Renal cortex interstitium (tissue), 11 donors: ENCODE measurements at regions not wholly inside any gene's neighbourhood (a gene's known extent, or its start where the extent isn't known, plus 50 kb on each side); places are given as distances from the start of the nearest gene placed in this dataset.
"Not testable (repeated sequence)": the region's sequence is repeated elsewhere in the genome, so short reads cannot be mapped to it uniquely, and the experiment has no call there.

Source experiments
- DNase-seq, 11 donors: peaks; one replicate each; pipeline ENCODE4 v3.0.0-alpha.2; 2013; ENCODE audit warnings: low read depth in 9 of 11, low spot score in 4 of 11; ENCODE audit errors: extremely low read depth in 1 of 11

GRCh38 chr1:38725321-38725961 lies 134.1 kb downstream of the RRAGC start:
- not testable (repeated sequence) for DNase-seq

GRCh38 chr1:38724160-38725131 lies 135.1 kb downstream of the RRAGC start:
- DNase-seq: peak in 2 of 11 donors; percentile 24 to 54

GRCh38 chr1:38721816-38722215 lies 137.8 kb downstream of the RRAGC start:
- no peak for DNase-seq

- DNase-seq: no peak
Measured at GRCh38 chr1:38719880-38720279, 139.7 kb downstream of the RRAGC start.

DNA sequence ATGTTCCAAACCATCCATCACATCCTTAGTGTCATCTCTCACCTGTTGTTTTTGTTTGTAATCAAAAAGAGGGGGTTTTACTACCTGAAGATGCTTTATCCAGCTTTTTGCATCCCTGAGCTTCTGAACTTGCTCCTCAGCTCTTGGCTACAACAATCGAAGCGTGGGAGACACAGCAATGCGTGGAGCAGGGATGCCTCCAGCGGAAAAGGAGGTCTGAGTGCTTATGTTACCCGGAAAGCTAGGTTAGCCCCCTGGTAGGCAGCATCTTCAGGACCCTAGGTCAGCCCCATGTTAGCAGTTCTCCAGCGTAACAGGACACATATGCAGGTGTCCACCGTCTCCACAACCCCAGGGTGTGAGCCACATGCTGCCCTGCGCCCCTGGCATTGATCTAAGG lies 141.5 kb downstream of the RRAGC start:
- no peak for DNase-seq

DNA sequence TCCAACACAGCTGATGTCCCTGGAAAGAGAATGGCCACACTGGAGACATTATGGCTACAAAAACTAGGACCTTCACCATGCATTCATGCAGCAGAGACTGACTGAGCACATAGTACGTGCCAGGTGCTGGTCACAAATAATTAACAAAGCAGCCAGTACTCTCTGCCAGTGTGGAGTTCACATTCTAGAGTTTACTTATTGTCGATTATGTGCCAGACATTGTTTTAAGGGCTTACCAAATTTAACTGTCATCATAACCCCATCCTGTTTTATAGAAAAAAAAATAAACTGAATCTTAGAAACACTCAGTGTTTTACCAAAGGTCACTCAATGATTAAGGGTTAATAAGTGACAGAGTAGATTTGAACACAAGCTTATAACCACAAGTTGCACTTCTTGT lies 143.3 kb downstream of the RRAGC start:
- no peak for DNase-seq

- DNase-seq: no peak
Measured at GRCh38 chr1:38715415-38715814, 144.2 kb downstream of the RRAGC start.

GRCh38 chr1:38712046-38712445 lies 147.5 kb downstream of the RRAGC start:
- DNase-seq: no peak

- DNase-seq: no peak
Measured at GRCh38 chr1:38708701-38709258, 150.8 kb downstream of the RRAGC start.

DNA sequence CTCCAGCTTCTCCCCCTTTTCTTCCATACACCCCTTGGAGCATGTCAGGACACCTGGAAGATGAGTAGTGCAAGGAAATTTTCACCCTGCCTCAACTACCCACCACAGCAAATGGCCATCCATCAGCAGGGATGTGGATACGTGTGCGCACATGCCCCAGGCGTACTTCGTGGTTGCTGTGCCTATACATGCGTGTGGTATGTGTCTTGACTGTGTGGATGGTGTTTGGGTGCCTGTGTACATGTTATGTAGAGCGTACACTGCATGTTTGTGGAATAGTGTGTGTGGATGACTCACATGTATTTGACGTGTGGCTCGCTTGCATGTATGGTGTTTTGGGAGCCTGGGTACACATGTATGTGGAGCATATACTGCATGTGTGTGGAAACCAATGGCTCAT lies 158.5 kb downstream of the RRAGC start:
- no peak for DNase-seq

GRCh38 chr1:38700077-38700470 lies 159.5 kb downstream of the RRAGC start:
- DNase-seq: no peak

GRCh38 chr1:38699330-38700076 lies 160.1 kb downstream of the RRAGC start:
- DNase-seq: no peak

DNA sequence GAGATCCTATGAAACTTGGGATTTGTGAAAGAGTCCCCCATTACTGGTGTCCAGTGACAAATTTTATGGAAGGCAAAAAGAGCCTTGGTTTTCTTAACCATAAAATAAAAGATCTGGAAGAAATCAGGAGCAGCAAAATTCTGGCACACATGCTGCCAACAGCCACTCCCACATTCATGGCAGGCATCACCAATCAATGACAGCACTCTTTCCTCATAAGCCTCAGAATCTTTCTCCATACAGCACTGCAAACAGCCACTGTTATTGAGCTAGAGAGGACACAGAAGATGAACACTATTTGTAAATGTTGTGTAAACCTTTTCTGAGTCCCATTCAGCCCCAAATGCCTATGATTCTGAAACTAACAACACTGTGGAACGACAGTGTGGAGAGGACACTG lies 162.2 kb downstream of the RRAGC start:
- no peak for DNase-seq

- DNase-seq: no peak
Measured at GRCh38 chr1:38696371-38696770, 163.2 kb downstream of the RRAGC start.

GRCh38 chr1:38693759-38694158 lies 165.8 kb downstream of the RRAGC start:
- no peak for DNase-seq

DNA sequence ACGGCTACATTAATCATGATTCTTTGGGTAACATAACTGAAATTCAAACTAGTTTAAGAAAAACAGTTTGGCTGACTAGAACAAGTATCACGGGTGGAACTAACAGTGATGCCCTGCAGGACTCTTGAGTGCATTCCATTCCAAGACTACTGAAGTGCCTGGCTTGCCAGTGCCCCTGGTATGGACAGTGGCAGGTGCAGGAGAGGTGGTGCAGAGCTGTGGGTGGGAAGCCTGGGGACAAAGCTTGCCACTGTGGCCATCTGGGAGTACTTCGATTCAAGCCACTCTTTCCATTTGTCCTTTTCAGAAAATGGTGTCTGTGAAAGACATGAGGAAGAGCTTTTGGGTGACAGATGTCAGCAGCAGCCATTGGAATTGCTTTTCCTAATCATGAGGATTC lies 166.5 kb downstream of the RRAGC start:
- no peak for DNase-seq

DNA sequence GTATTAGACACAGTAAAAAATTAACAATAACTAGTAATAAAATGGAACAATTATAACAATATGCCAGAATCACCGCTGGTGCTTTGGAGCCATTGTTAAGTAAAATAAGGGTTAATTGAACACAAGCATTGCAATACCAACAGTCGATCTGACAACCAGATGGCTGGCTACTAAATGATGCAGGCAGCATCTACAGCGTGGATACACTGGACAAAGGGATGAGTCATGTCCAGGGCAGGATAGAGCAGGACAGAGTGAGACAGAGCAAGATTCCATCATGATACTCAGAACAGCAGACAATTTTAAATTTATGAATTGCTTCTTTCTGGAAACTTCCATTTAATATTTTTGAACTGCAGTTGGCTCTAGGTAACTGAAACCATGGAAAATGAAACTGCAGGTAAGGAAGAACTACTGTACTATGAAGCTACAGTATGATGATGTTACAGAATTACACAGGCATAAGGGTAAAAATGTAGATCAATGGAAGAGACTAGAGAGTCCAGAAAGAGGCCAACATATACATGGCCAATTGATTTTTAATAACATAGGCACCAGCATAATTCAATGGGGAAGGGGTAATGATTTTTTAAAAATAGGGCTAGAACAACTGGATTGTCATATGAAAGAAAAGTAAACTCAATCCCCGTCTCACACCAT lies 168.7 kb downstream of the RRAGC start:
- DNase-seq: no peak

DNA sequence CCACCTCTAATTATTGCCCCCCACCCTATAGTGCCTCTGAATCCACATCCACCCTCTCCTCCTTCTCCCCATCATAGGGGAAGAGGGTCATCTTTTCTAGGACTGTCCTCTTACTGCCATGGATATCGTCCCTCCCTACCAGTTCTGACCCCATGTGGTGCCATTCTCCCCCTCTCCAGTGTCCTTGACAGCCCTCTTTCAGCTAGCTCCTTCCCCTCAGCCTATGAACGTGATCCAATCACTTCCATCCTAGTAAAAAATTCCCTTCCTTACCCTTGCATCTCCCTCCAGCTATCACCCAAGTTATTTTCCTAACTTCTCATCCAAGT lies 172.7 kb downstream of the RRAGC start:
- DNase-seq: no peak
